ENCODE measurements at regions not wholly inside any gene's neighbourhood (a gene's known extent, or its start where the extent isn't known, plus 50 kb on each side); places are given as distances from the start of the nearest gene placed in this dataset.
"Not testable (repeated sequence)": the region's sequence is repeated elsewhere in the genome, so short reads cannot be mapped to it uniquely, and the experiment has no call there.

DNA sequence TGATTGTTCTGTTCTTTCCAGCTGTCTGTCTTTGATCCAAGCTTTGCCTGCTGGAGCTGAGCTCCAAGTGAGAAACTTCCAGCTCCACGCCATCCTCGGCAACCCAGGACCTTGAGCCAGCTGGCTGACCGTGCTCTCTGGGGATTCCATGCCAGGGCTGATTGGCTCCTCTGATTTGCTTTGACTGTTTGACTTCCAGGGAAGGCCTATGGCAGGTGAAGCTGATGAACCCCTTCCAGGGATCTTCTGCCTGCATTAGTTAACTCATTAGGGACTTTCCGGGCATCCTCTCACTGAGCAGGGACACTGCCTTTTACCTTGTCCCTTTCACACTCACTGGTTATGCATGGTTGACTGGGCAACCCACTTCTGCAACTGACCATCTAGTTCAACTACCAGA, 406.1 kb downstream of the RPS6KC1 start:
- Histone ChIP-seq H3K79me2 (ENCODE audit: control insufficient read depth, insufficient read depth, low read length) (no peaks in the 10 kb centered on the region), H3K36me3 (replicated peaks in 1 of 2; ENCODE audit: control extremely low read depth in 1 of 2, control insufficient read depth in 1 of 2, extremely low read depth in 1 of 2, insufficient read depth in 2 of 2, low read length in 1 of 2) (no peaks in the 10 kb centered on the region), H3K27ac (ENCODE audit: low read length in 2 of 2) (no peak overlapping the region), H3K9ac (ENCODE audit: low read length) (no peak overlapping the region), H4K20me1 (ENCODE audit: control insufficient read depth, insufficient read depth, low read length, poor library complexity, severe bottlenecking) (no peaks in the 10 kb centered on the region), H3K4me1 (ENCODE audit: control insufficient read depth in 2 of 2, insufficient read depth in 2 of 2, low read length in 2 of 2) (no peaks in the 10 kb centered on the region), H3K27me3 (replicated peaks in 1 of 4; ENCODE audit: control extremely low read depth in 1 of 4, control insufficient read depth in 3 of 4, insufficient read depth in 4 of 4, low read length in 3 of 4) (no peaks in the 10 kb centered on the region), H3K9me3 (ENCODE audit: control extremely low read depth in 1 of 3, control insufficient read depth in 2 of 3, insufficient read depth in 1 of 3, low read length in 2 of 3) (no peaks in the 10 kb centered on the region), H3K4me2 (replicated peaks; ENCODE audit: low read depth, low read length, poor library complexity, severe bottlenecking) (no peak overlapping the region), H3K4me3 (ENCODE audit: control extremely low read depth in 1 of 5, extremely low read depth in 1 of 5, insufficient read depth in 1 of 5, low read depth in 2 of 5, low read length in 4 of 5) (no peak overlapping the region), H2AFZ (ENCODE audit: insufficient read depth, low read depth, low read length, poor library complexity, severe bottlenecking) (no peak overlapping the region)
- intact Hi-C loops (cut with micrococcal nuclease), result no loop called here
- Mint-ChIP-seq H3K27ac (no peak overlapping the region), H3K4me1 (no peaks in the 10 kb centered on the region), H3K9me3 (ENCODE audit: insufficient read depth) (no peaks in the 10 kb centered on the region), H3K4me3 (no peak overlapping the region), H3K27me3 (no peaks in the 10 kb centered on the region)
- no peak for DNase-seq
- no peak for TF ChIP-seq EZH2 (IDR thresholded peaks at IDR 0.05; ENCODE audit: borderline replicate concordance, insufficient read depth, low read depth, low read length, poor library complexity, severe bottlenecking)
- no peak for ATAC-seq (ENCODE audit: low read depth)
- ChIA-PET POLR2A (no interaction called here), CTCF (no interaction called here)
- 76% methylated on average over 4 of the region's 4 CpGs for WGBS (ENCODE audit: insufficient coverage)

DNA sequence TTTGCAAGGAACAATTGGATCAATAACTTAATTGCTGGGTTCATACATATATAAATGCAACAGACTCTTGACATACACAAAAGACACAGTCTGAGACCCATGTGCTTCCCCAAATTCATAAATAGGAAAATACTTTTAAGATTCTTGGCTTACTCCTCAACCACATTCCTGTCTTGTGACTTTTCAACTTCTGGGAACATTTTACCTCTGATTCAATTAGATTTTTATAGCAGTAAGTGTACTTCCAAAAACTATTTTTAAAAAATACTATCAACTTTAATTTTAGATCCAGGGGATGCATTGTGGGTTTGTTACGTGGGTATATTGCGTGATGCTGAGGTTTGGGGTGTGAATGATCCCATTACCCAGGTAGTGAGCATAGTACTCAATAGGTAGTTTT, 406.7 kb downstream of the RPS6KC1 start:
- Mint-ChIP-seq H3K4me3 (no peak overlapping the region), H3K27me3 (no peaks in the 10 kb centered on the region), H3K4me1 (no peaks in the 10 kb centered on the region), H3K9me3 (ENCODE audit: insufficient read depth) (no peaks in the 10 kb centered on the region), H3K27ac (no peak overlapping the region)
- no peak overlapping the region for H3K4me3 ChIP-seq (ENCODE audit: control extremely low read depth in 1 of 5, extremely low read depth in 1 of 5, insufficient read depth in 1 of 5, low read depth in 2 of 5, low read length in 4 of 5)
- ChIA-PET CTCF (no interaction called here), POLR2A (no interaction called here)
- ATAC-seq (ENCODE audit: low read depth) (no peak), DNase-seq (no peak)
- no peak overlapping the region for H3K9ac ChIP-seq (ENCODE audit: low read length)
- H3K4me2 ChIP-seq (replicated peaks; ENCODE audit: low read depth, low read length, poor library complexity, severe bottlenecking), result no peak overlapping the region
- no peaks in the 10 kb centered on the region for H3K36me3 ChIP-seq (replicated peaks in 1 of 2; ENCODE audit: control extremely low read depth in 1 of 2, control insufficient read depth in 1 of 2, extremely low read depth in 1 of 2, insufficient read depth in 2 of 2, low read length in 1 of 2)
- TF ChIP-seq, protein P1, sequence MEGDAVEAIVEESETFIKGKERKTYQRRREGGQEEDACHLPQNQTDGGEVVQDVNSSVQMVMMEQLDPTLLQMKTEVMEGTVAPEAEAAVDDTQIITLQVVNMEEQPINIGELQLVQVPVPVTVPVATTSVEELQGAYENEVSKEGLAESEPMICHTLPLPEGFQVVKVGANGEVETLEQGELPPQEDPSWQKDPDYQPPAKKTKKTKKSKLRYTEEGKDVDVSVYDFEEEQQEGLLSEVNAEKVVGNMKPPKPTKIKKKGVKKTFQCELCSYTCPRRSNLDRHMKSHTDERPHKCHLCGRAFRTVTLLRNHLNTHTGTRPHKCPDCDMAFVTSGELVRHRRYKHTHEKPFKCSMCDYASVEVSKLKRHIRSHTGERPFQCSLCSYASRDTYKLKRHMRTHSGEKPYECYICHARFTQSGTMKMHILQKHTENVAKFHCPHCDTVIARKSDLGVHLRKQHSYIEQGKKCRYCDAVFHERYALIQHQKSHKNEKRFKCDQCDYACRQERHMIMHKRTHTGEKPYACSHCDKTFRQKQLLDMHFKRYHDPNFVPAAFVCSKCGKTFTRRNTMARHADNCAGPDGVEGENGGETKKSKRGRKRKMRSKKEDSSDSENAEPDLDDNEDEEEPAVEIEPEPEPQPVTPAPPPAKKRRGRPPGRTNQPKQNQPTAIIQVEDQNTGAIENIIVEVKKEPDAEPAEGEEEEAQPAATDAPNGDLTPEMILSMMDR (IDR thresholded peaks at IDR 0.05), result no peak
- no peak for TF ChIP-seq EZH2 (IDR thresholded peaks at IDR 0.05; ENCODE audit: borderline replicate concordance, insufficient read depth, low read depth, low read length, poor library complexity, severe bottlenecking)
- H3K4me1 ChIP-seq (ENCODE audit: control insufficient read depth in 2 of 2, insufficient read depth in 2 of 2, low read length in 2 of 2), result no peaks in the 10 kb centered on the region
- WGBS (ENCODE audit: insufficient coverage), result no CpG with 5 or more reads among the region's 2 CpGs
- H3K79me2 ChIP-seq (ENCODE audit: control insufficient read depth, insufficient read depth, low read length), result no peaks in the 10 kb centered on the region
- no peaks in the 10 kb centered on the region for H3K9me3 ChIP-seq (ENCODE audit: control extremely low read depth in 1 of 3, control insufficient read depth in 2 of 3, insufficient read depth in 1 of 3, low read length in 2 of 3)
- no peak overlapping the region for H2AFZ ChIP-seq (ENCODE audit: insufficient read depth, low read depth, low read length, poor library complexity, severe bottlenecking)
- no peak overlapping the region for H3K27ac ChIP-seq (ENCODE audit: low read length in 2 of 2)
- H4K20me1 ChIP-seq (ENCODE audit: control insufficient read depth, insufficient read depth, low read length, poor library complexity, severe bottlenecking), result no peaks in the 10 kb centered on the region
- intact Hi-C loops (cut with micrococcal nuclease), result no loop called here
- H3K27me3 ChIP-seq (replicated peaks in 1 of 4; ENCODE audit: control extremely low read depth in 1 of 4, control insufficient read depth in 3 of 4, insufficient read depth in 4 of 4, low read length in 3 of 4), result no peaks in the 10 kb centered on the region

DNA sequence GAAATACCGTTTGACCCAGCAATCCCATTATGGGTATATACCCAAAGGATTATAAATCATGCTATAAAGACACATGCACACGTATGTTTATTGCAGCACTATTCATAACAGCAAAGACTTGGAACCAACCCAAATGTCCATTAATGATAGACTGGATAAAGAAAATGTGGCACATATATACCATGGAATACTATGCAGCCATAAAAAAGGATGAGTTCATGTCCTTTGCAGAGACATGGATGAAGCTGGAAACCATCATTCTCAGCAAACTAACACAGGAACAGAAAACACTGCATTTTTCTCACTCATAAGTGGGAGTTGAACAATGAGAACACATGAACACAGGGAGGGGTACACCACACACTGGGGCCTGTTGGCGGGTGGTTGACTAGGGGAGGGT, 411.3 kb downstream of the RPS6KC1 start:
- H3K79me2 ChIP-seq (ENCODE audit: control insufficient read depth, insufficient read depth, low read length); H3K27me3 ChIP-seq (replicated peaks in 1 of 4; ENCODE audit: control extremely low read depth in 1 of 4, control insufficient read depth in 3 of 4, insufficient read depth in 4 of 4, low read length in 3 of 4); H3K36me3 ChIP-seq (replicated peaks in 1 of 2; ENCODE audit: control extremely low read depth in 1 of 2, control insufficient read depth in 1 of 2, extremely low read depth in 1 of 2, insufficient read depth in 2 of 2, low read length in 1 of 2); H3K4me1 ChIP-seq (ENCODE audit: control insufficient read depth in 2 of 2, insufficient read depth in 2 of 2, low read length in 2 of 2); ATAC-seq (ENCODE audit: low read depth); H3K4me3 ChIP-seq (ENCODE audit: control extremely low read depth in 1 of 5, extremely low read depth in 1 of 5, insufficient read depth in 1 of 5, low read depth in 2 of 5, low read length in 4 of 5); H3K27ac Mint-ChIP-seq; H3K9me3 Mint-ChIP-seq (ENCODE audit: insufficient read depth); H3K27ac ChIP-seq (ENCODE audit: low read length in 2 of 2); H3K4me3 Mint-ChIP-seq; intact Hi-C loops (cut with micrococcal nuclease); POLR2A ChIA-PET; DNase-seq; H3K27me3 Mint-ChIP-seq; H2AFZ ChIP-seq (ENCODE audit: insufficient read depth, low read depth, low read length, poor library complexity, severe bottlenecking); H3K4me2 ChIP-seq (replicated peaks; ENCODE audit: low read depth, low read length, poor library complexity, severe bottlenecking); H3K9ac ChIP-seq (ENCODE audit: low read length); H3K9me3 ChIP-seq (ENCODE audit: control extremely low read depth in 1 of 3, control insufficient read depth in 2 of 3, insufficient read depth in 1 of 3, low read length in 2 of 3); H4K20me1 ChIP-seq (ENCODE audit: control insufficient read depth, insufficient read depth, low read length, poor library complexity, severe bottlenecking); H3K4me1 Mint-ChIP-seq; CTCF ChIA-PET: not testable (repeated sequence)
- WGBS (ENCODE audit: insufficient coverage), result no CpG with 5 or more reads among the region's 3 CpGs

Measured in B cell (primary cell).